Parathyroid adenoma (tissue), 2 donors: ENCODE measurements at regions not wholly inside any gene's neighbourhood (a gene's known extent, or its start where the extent isn't known, plus 50 kb on each side); places are given as distances from the start of the nearest gene placed in this dataset.

Experiments used
- H2AFZ ChIP-seq: fragments of 300-600 bp; sonication (generic); one replicate; pipeline ENCODE4 v1.7.0; 2017; ENCODE audit warnings: antibody characterized with exemption, mild to moderate bottlenecking
- H3K27ac ChIP-seq: fragments of 300-600 bp; sonication (generic); one replicate; pipeline ENCODE4 v1.7.0; 2017
- H3K27me3 ChIP-seq: fragments of 300-600 bp; sonication (generic); one replicate; pipeline ENCODE4 v1.7.0; 2017; ENCODE audit warnings: low read length; ENCODE audit not compliant: control insufficient read depth, insufficient read depth
- H3K36me3 ChIP-seq: fragments of 300-600 bp; sonication (generic); one replicate; pipeline ENCODE4 v1.7.0; 2017; ENCODE audit warnings: low read length; ENCODE audit not compliant: control insufficient read depth, insufficient read depth
- H3K4me1 ChIP-seq: fragments of 300-600 bp; sonication (generic); one replicate; pipeline ENCODE4 v1.7.0; 2017; ENCODE audit warnings: control low read depth
- H3K4me2 ChIP-seq: fragments of 300-600 bp; sonication (generic); one replicate; pipeline ENCODE4 v1.7.0; 2017; ENCODE audit warnings: low read length
- H3K4me3 ChIP-seq: fragments of 300-600 bp; sonication (generic); one replicate; pipeline ENCODE4 v1.7.0; 2017; ENCODE audit warnings: low read depth, low read length
- H3K79me2 ChIP-seq: fragments of 300-600 bp; sonication (generic); one replicate; pipeline ENCODE4 v1.7.0; 2017; ENCODE audit warnings: control low read depth
- H3K9ac ChIP-seq: fragments of 300-600 bp; sonication (generic); one replicate; pipeline ENCODE4 v1.7.0; 2017; ENCODE audit warnings: mild to moderate bottlenecking
- H3K9me3 ChIP-seq: fragments of 300-600 bp; sonication (generic); one replicate; pipeline ENCODE4 v1.7.0; 2017; ENCODE audit warnings: low read length; ENCODE audit not compliant: control insufficient read depth
- CTCF ChIP-seq: fragments of 300-600 bp; sonication (generic); IDR thresholded peaks from one replicate; pipeline ENCODE4 v1.7.0; 2017; ENCODE audit warnings: antibody characterized with exemption, mild to moderate bottlenecking
- donor health status: primary hyperparathyroidism.

GRCh38 chr4:164357957-164358356 lies 396.0 kb upstream of the SMIM31 start:
- Histone ChIP-seq H3K4me2 (no peak overlapping the region), H2AFZ (no peak overlapping the region), H3K4me1 (no peaks in the 10 kb centered on the region), H3K36me3 (no peaks in the 10 kb centered on the region), H3K9me3 (no peaks in the 10 kb centered on the region), H3K27me3 (no peaks in the 10 kb centered on the region), H3K27ac (no peak overlapping the region), H3K9ac (no peak overlapping the region), H3K79me2 (no peaks in the 10 kb centered on the region), H3K4me3 (no peak overlapping the region)
- no peak for TF ChIP-seq CTCF

GRCh38 chr4:164358400-164358799 lies 395.5 kb upstream of the SMIM31 start:
- Histone ChIP-seq H2AFZ (no peak overlapping the region), H3K27me3 (no peaks in the 10 kb centered on the region), H3K27ac (no peak overlapping the region), H3K4me3 (no peak overlapping the region), H3K4me2 (no peak overlapping the region), H3K4me1 (no peaks in the 10 kb centered on the region), H3K36me3 (no peaks in the 10 kb centered on the region), H3K9me3 (no peaks in the 10 kb centered on the region), H3K9ac (no peak overlapping the region), H3K79me2 (no peaks in the 10 kb centered on the region)
- no peak for TF ChIP-seq CTCF

- H3K27ac ChIP-seq, result no peak overlapping the region
- H3K27me3 ChIP-seq, result no peaks in the 10 kb centered on the region
- no peak overlapping the region for H3K4me3 ChIP-seq
- no peaks in the 10 kb centered on the region for H3K4me1 ChIP-seq
- H3K9me3 ChIP-seq, result no peaks in the 10 kb centered on the region
- H3K79me2 ChIP-seq, result no peaks in the 10 kb centered on the region
- H2AFZ ChIP-seq, result no peak overlapping the region
- no peak overlapping the region for H3K4me2 ChIP-seq
- no peak overlapping the region for H3K9ac ChIP-seq
- no peaks in the 10 kb centered on the region for H3K36me3 ChIP-seq
- no peak for TF ChIP-seq CTCF
Observed at GRCh38 chr4:164359881-164360280, 394.1 kb upstream of the SMIM31 start.

GRCh38 chr4:164368894-164369293 lies 385.0 kb upstream of the SMIM31 start:
- no peaks in the 10 kb centered on the region for H3K36me3 ChIP-seq
- H3K4me3 ChIP-seq, result no peak overlapping the region
- H3K79me2 ChIP-seq, result no peaks in the 10 kb centered on the region
- H3K9ac ChIP-seq, result no peak overlapping the region
- H3K27me3 ChIP-seq, result no peaks in the 10 kb centered on the region
- H3K4me1 ChIP-seq, result no peaks in the 10 kb centered on the region
- no peak for TF ChIP-seq CTCF
- H3K4me2 ChIP-seq, result no peak overlapping the region
- H3K27ac ChIP-seq, result no peak overlapping the region
- no peak overlapping the region for H2AFZ ChIP-seq
- no peaks in the 10 kb centered on the region for H3K9me3 ChIP-seq

- Histone ChIP-seq H3K4me3 (no peak overlapping the region), H3K27me3 (no peaks in the 10 kb centered on the region), H3K4me1 (no peaks in the 10 kb centered on the region), H3K9ac (no peak overlapping the region), H3K79me2 (no peaks in the 10 kb centered on the region), H2AFZ (no peak overlapping the region), H3K4me2 (no peak overlapping the region), H3K36me3 (no peaks in the 10 kb centered on the region), H3K27ac (no peak overlapping the region), H3K9me3 (no peaks in the 10 kb centered on the region)
- TF ChIP-seq CTCF, result no peak
Observed at GRCh38 chr4:164373021-164373420, 380.9 kb upstream of the SMIM31 start.
